ENCODE measurements at regions not wholly inside any gene's neighbourhood (a gene's known extent, or its start where the extent isn't known, plus 50 kb on each side); places are given as distances from the start of the nearest gene placed in this dataset.

DNA sequence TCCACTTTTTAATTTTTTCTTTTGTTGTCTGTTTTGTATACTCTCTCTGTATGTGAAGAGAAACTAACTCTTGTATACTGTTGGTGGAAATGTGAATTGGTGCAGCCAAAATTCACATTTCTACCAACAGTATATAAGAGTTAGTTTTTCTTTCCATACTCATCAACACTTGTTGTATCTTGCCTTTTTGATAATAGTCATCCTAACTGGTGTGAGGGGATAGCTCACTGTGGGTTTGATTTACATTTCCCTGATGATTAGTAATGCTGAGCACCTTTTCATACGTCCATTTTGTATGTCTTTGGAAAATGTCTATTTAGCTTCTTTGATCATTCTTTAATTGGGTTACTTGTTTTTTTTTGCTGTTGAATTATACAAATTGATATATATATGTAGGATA is 375.5 kb upstream of the IGFBP3 start:
- TF ChIP-seq CTCF (IDR thresholded peaks at IDR 0.05), result no peak
- TF ChIP-seq EZH2 (IDR thresholded peaks at IDR 0.05; ENCODE audit: borderline replicate concordance, insufficient read depth, low read depth, low read length, poor library complexity, severe bottlenecking), result no peak
